ENCODE measurements at regions not wholly inside any gene's neighbourhood (a gene's known extent, or its start where the extent isn't known, plus 50 kb on each side); places are given as distances from the start of the nearest gene placed in this dataset.
"Not testable (repeated sequence)": the region's sequence is repeated elsewhere in the genome, so short reads cannot be mapped to it uniquely, and the experiment has no call there.

DNA sequence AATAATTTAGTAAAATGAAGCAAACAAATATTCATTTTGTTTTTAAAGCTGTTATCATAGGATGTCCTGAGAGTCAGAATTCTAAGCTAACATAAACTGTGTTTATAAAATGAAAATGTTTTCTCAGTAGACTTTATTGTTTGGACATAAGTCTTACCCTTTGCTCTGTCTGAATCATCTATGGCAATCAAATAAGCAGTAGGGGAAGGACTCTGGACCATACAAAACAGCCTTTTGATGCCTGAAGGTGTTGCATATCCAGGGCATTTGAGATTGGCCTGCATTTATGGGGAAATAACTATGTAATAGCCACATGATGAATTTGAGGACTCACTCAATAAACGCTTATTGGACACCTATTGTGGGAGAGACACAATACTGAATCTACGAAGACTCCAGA lies 123.0 kb upstream of the ATP5MC3 start:
- in situ Hi-C loops (cut with HindIII; ENCODE audit: low sequenced_read_pairs) = no loop called here

- in situ Hi-C loops (cut with HindIII; ENCODE audit: low sequenced_read_pairs) = no loop called here
Observed at GRCh38 chr2:175293776-175294175, 112.3 kb upstream of the ATP5MC3 start.

DNA sequence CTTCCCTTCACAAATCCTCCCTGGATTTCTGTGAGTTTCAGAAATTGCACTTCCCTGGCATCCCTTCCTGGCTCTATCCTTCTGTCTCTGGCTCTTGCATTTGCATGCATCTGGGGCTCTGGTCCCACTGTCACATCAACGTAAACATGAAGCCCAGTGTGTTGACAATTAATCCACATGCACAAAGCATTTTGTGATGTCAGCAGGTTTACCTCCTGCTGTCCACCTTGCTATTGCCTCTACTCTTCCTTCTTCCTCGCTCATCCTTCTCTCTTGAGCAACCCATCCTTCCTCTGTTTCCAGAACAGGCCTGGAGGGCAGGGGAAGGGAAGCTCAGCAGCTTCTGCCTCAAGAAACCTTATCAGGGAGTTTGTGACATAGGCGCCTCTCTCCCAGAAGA lies 111.7 kb upstream of the ATP5MC3 start:
- in situ Hi-C loops (cut with HindIII; ENCODE audit: low sequenced_read_pairs) = no loop called here

- in situ Hi-C loops (cut with HindIII; ENCODE audit: low sequenced_read_pairs) = no loop called here
Observed at GRCh38 chr2:175282886-175283285, 101.4 kb upstream of the ATP5MC3 start.

GRCh38 chr2:175282300-175282699 lies 100.8 kb upstream of the ATP5MC3 start:
- in situ Hi-C loops (cut with HindIII; ENCODE audit: low sequenced_read_pairs) = no loop called here

- in situ Hi-C loops (cut with HindIII; ENCODE audit: low sequenced_read_pairs) = no loop called here
Observed at GRCh38 chr2:175277772-175278171, 96.3 kb upstream of the ATP5MC3 start.

GRCh38 chr2:175275539-175275938 lies 94.0 kb upstream of the ATP5MC3 start:
- in situ Hi-C loops (cut with HindIII; ENCODE audit: low sequenced_read_pairs) = no loop called here

DNA sequence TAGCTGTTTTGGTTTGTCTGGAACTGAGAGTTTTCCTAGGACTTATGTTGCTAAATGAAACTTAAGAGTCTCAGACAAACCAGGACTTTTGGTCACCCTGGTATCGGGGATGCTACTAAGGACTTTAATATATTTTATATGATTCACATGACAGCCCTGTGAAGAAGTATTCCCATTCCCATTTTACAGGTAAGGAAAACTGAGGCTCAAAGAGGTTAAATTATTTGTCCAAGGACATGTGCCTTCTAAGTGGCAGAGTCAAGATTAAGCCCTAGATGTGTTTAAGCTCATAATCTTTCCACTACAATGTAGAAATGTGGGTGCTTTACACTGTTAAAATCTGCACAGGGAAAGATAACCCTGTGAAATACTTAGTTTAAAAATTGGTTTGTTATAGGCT lies 77.7 kb upstream of the ATP5MC3 start:
- in situ Hi-C loops (cut with HindIII; ENCODE audit: low sequenced_read_pairs) = no loop called here

GRCh38 chr2:175256806-175257585 lies 75.5 kb upstream of the ATP5MC3 start:
- in situ Hi-C loops (cut with HindIII; ENCODE audit: low sequenced_read_pairs) = no loop called here

- in situ Hi-C loops (cut with HindIII; ENCODE audit: low sequenced_read_pairs) = not testable (repeated sequence)
Observed at GRCh38 chr2:175256391-175256790, 74.9 kb upstream of the ATP5MC3 start.

- in situ Hi-C loops (cut with HindIII; ENCODE audit: low sequenced_read_pairs) = no loop called here
Observed at GRCh38 chr2:175253871-175254270, 72.4 kb upstream of the ATP5MC3 start.

DNA sequence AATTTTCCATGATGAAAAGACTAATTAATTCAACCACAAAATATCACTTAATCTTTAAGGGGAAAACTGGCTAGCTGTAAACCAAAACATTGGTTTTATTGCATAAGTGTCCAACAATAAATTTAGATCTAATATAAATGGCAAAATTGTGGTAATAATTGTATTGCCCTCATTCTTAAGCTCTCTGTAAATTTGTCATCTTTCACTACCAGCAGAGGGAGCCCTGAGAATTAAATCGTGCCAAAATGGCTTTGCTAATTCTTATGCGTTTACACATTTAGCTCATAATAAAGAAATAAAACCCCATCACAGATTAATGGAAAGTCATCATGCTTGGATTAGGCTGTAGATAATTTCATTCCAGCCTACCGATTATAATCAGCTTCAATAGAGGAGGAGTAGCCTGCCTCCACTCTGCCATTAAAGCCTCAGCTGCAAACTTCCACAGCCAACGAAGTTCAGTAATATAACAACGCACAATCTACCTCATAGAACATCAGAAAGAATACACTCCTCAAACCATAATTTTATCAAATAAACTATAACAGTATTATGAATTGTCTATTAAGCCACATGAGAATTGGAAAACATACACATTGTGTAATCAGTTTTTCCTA lies 70.0 kb upstream of the ATP5MC3 start:
- in situ Hi-C loops (cut with HindIII; ENCODE audit: low sequenced_read_pairs) = no loop called here

- in situ Hi-C loops (cut with HindIII; ENCODE audit: low sequenced_read_pairs) = no loop called here
Observed at GRCh38 chr2:175247159-175247558, 65.6 kb upstream of the ATP5MC3 start.

DNA sequence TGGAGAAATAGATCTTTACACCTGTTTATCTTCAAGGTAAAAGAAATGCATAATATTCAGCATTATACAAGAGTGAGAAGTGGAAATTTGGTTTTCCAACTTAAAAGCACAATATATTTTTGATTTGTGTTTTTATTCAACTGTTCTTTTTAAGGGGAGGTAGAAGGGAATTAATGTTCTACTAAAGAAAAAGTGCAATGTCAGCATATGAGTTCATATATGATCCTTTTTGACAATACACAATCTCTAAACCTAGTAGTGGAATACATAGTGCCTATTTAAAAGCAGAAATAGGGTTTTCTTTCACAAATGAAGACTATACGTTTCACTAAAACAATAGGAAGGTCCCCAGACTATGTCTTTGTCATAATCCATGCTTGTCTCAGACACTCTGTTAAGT lies 63.2 kb upstream of the ATP5MC3 start:
- in situ Hi-C loops (cut with HindIII; ENCODE audit: low sequenced_read_pairs) = no loop called here

DNA sequence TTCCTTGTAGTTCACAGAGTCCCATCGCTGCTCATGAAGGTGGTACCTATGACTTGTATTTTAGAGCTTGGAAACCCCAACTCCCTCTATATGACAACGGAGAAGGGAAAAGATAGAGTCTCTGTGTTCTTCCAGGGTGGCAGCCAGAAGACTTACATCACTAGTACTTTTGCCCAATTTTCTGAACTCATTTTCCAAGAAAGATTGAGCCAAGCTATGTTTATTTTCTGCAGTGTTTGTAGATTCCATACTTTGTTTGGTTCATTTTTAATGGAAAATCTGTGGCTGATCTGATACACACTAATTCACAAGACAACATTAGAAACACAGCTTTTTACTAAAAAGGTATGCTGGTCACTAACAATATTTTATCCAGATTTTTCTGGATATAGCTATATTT lies 60.2 kb upstream of the ATP5MC3 start:
- in situ Hi-C loops (cut with HindIII; ENCODE audit: low sequenced_read_pairs) = no loop called here

DNA sequence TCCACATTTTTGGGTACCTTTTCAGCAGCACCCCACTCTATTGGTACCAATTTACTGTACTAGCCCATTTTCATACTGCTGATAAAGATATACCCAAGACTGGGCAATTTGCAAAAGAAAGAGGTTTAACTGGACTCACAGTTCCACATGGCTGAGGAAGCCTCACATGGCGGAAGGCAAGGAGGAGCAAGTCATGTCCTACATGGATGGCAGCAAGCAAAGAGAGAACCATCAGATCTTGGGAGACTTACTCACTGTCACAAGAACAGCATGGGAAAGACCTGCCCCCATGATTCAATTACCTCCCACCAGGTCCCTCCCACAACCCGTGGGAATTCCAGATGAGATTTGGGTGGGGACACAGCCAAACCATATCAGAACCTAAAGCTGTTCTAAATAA lies 58.5 kb upstream of the ATP5MC3 start:
- in situ Hi-C loops (cut with HindIII; ENCODE audit: low sequenced_read_pairs) = not testable (repeated sequence)

DNA sequence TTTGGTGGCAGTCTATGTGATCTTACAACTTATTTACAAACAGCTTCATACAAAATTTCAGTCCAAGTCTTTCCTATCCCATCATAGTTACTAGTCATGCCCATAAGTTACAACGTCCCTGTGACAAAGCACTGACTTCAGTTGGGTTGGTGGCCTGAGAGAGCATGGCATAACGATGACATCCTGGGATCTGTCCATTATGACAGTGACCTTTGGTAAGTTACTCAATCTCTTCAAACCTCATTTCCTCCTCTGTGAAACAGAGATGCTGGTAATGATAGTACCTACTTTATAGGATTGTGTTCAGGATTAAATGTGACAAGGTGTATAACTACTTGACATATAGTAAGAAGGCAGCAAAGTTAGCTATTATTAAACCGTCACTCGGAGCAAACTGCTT lies 55.4 kb upstream of the ATP5MC3 start:
- in situ Hi-C loops (cut with HindIII; ENCODE audit: low sequenced_read_pairs) = no loop called here

DNA sequence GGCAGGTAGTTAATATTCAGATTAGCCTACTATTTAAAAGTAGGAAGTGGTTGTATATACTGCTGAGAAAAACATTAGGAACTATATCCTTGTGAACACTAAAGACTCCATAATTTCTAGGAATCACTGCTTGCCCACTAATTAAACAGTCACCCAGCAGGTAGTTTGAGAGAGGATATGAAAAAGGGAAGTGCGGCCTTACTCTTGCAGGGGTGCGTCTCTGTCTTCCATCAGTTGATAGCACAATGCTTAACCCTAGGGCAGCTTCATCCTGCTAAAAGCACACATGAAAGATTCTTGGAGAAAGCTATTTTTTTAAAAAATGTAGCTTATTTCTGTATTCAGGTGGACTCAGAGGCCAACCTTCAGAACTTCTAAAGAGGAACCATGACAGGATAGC lies 53.1 kb upstream of the ATP5MC3 start:
- in situ Hi-C loops (cut with HindIII; ENCODE audit: low sequenced_read_pairs) = no loop called here

DNA sequence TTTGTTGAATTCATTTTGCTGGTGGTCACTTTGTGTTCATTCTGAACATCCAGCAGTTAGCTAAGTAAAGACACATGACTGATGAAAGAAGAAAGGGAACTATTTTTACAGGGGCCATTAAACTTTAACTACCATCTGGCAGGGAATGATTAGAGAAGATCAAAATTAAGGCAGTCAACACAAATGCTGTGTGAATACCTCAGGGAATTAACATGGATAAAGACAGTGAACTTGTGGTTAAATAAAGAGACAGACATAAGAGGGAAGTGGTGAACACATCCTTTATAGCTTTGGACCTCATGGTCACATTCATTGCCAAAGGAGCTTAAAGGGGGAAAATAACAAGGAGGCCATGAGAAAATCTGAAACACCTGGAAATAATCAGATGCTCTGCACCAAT lies 52.6 kb upstream of the ATP5MC3 start:
- in situ Hi-C loops (cut with HindIII; ENCODE audit: low sequenced_read_pairs) = no loop called here

GRCh38 chr2:175233135-175233719 lies 51.7 kb upstream of the ATP5MC3 start:
- in situ Hi-C loops (cut with HindIII; ENCODE audit: low sequenced_read_pairs) = no loop called here

Measured in endothelial cell of hepatic sinusoid (primary cell).